PC-3 (cell line): ENCODE measurements at regions not wholly inside any gene's neighbourhood (a gene's known extent, or its start where the extent isn't known, plus 50 kb on each side); places are given as distances from the start of the nearest gene placed in this dataset.

ENCODE experiments used
- ATAC-seq: fragments of 200-7000 bp; cut with Tn5 transposase; 2 replicates; pipeline ENCODE4 v1.9.1; 2020; ENCODE audit warnings: mild to moderate bottlenecking, moderate library complexity
- BruUV-seq: library from RNA; stranded (reverse); fragments of 400-500 nt; replicated peaks from 2 replicates; lab custom pipeline; 2021; lab: Mats Ljungman, UMichigan
- CTCF ChIA-PET: fragments of 300-600 bp; sonication (Branson Sonifier 250); formaldehyde crosslinking; loops from one replicate; lab custom pipeline; 2022; ENCODE audit warnings: antibody characterized with exemption; lab: Charles Lee
- POLR2A ChIA-PET: fragments of 300-600 bp; sonication (Branson Sonifier 250); formaldehyde crosslinking; loops from one replicate; lab custom pipeline; 2022; ENCODE audit warnings: antibody characterized with exemption; ENCODE audit not compliant: unreplicated experiment; lab: Charles Lee
- DNase-seq: peaks from one replicate; pipeline ENCODE4 v3.0.0-alpha.2; 2015
- H2AFZ ChIP-seq: fragments of 300-600 bp; sonication (generic); 2 replicates; pipeline ENCODE4 v1.6.0; 2016; ENCODE audit warnings: antibody characterized with exemption, low read length
- H3F3A ChIP-seq: fragments of 300-600 bp; sonication (generic); one replicate; pipeline ENCODE4 v1.6.0; 2017; ENCODE audit warnings: antibody characterized with exemption, low read length, control low read depth, mild to moderate bottlenecking; ENCODE audit not compliant: unreplicated experiment
- H3K27ac ChIP-seq: fragments of 300-600 bp; sonication (generic); 2 replicates; pipeline ENCODE4 v1.5.1; 2016; ENCODE audit warnings: mild to moderate bottlenecking, low read length
- H3K27me3 ChIP-seq: fragments of 300-600 bp; sonication (generic); 2 replicates; pipeline ENCODE4 v1.6.1; 2016; ENCODE audit warnings: low read length, mixed read lengths
- H3K36me3 ChIP-seq: fragments of 300-600 bp; sonication (generic); 2 replicates; pipeline ENCODE4 v1.6.1; 2016; ENCODE audit warnings: low read depth, mixed run types, low read length, mixed read lengths
- H3K4me1 ChIP-seq: fragments of 300-600 bp; sonication (generic); 2 replicates; pipeline ENCODE4 v1.5.1; 2016; ENCODE audit warnings: low read length; ENCODE audit not compliant: insufficient read depth
- H3K4me2 ChIP-seq: fragments of 300-600 bp; sonication (generic); 2 replicates; pipeline ENCODE4 v1.6.0; 2016; ENCODE audit warnings: low read length
- H3K4me3 ChIP-seq: fragments of 300-600 bp; sonication (generic); 2 replicates; pipeline ENCODE4 v1.5.1; 2016; ENCODE audit warnings: mild to moderate bottlenecking, low read length, mixed read lengths
- H3K79me2 ChIP-seq: fragments of 300-600 bp; sonication (generic); 2 replicates; pipeline ENCODE4 v1.6.1; 2017; ENCODE audit warnings: low read length, mixed read lengths
- H3K9ac ChIP-seq: fragments of 300-600 bp; sonication (generic); 2 replicates; pipeline ENCODE4 v1.6.0; 2016; ENCODE audit warnings: mild to moderate bottlenecking, low read length
- H3K9me2 ChIP-seq: fragments of 300-600 bp; sonication (generic); replicated peaks from 2 replicates; pipeline ENCODE4 v1.6.1; 2016; ENCODE audit warnings: mixed run types, low read length, mixed read lengths
- H3K9me3 ChIP-seq: fragments of 300-600 bp; sonication (generic); 2 replicates; pipeline ENCODE4 v1.6.1; 2016; ENCODE audit warnings: low read length, mixed read lengths
- H4K20me1 ChIP-seq: fragments of 300-600 bp; sonication (generic); 2 replicates; pipeline ENCODE4 v1.6.1; 2016; ENCODE audit warnings: low read length, mixed read lengths
- CTCF ChIP-seq: fragments of 300-600 bp; sonication (generic); conservative IDR thresholded peaks from 2 replicates; pipeline ENCODE4 v1.5.1; 2017; ENCODE audit warnings: antibody characterized with exemption, low read depth, mild to moderate bottlenecking, low read length
- EZH2 ChIP-seq: fragments of 300-600 bp; sonication (generic); IDR thresholded peaks from one replicate; pipeline ENCODE4 v1.6.1; 2017; ENCODE audit warnings: antibody characterized with exemption, mild to moderate bottlenecking, low read length; ENCODE audit not compliant: unreplicated experiment
- EZH2phosphoT487 ChIP-seq: fragments of 300-600 bp; sonication (generic); IDR thresholded peaks from 2 replicates; pipeline ENCODE4 v1.6.1; 2018; ENCODE audit warnings: mild to moderate bottlenecking, antibody characterized with exemption, low read length, borderline replicate concordance
- intact Hi-C: fragments of 100-400 bp; cut with micrococcal nuclease; formaldehyde crosslinking; loops from 2 replicates; pipeline ENCODE4 v1.9.0; 2023

- no peaks in the 10 kb centered on the region for H3F3A ChIP-seq
- ATAC-seq (no peak), DNase-seq (no peak)
- H3K4me3 ChIP-seq: no peak overlapping the region
- no peaks in the 10 kb centered on the region for H3K79me2 ChIP-seq
- no peaks in the 10 kb centered on the region for H3K4me1 ChIP-seq
- no peak overlapping the region for H3K9ac ChIP-seq
- H3K36me3 ChIP-seq: no peaks in the 10 kb centered on the region
- no peak overlapping the region for H2AFZ ChIP-seq
- POLR2A ChIA-PET: no interaction called here
- BruUV-seq: no TSS peak
- intact Hi-C loops: no loop called here
- H3K27ac ChIP-seq: no peak overlapping the region
- peaks cover 65% of the 10 kb centered on the region for H3K27me3 ChIP-seq
- CTCF ChIA-PET: no interaction called here
- no peaks in the 10 kb centered on the region for H3K9me2 ChIP-seq
- no peaks in the 10 kb centered on the region for H4K20me1 ChIP-seq
- no peak overlapping the region for H3K4me2 ChIP-seq
- TF ChIP-seq EZH2: no peak
- TF ChIP-seq EZH2phosphoT487: no peak
- no peak for TF ChIP-seq CTCF
- no peaks in the 10 kb centered on the region for H3K9me3 ChIP-seq
These were observed 473.9 kb downstream of the HS3ST3B1 start for GRCh38 chr17:14774774-14775173.

DNA sequence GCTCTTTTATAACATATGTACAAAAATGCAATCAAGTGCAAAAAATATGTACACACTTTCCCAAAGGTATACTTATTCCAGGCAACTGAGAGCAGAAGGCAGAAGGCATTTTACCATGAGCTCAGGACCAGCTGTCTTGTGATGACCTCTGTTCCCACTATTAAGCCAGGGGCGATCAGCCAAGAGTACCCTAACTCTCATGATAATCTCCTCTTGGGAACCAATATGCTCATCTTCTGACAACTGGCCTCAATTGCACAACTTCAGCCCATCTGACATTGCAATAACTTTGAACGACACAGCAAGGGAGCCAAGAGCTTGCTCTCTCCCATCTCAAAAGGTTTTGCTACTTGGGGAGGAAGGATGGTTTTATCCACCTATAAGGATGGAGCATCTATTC is 471.9 kb downstream of the HS3ST3B1 start:
- ATAC-seq: no peak
- Histone ChIP-seq H3K4me3 (no peak overlapping the region), H3K79me2 (no peaks in the 10 kb centered on the region), H3K27ac (no peak overlapping the region), H3K9me3 (no peaks in the 10 kb centered on the region), H3K36me3 (no peaks in the 10 kb centered on the region), H3K9me2 (no peaks in the 10 kb centered on the region), H2AFZ (no peak overlapping the region), H4K20me1 (no peaks in the 10 kb centered on the region), H3K4me1 (no peaks in the 10 kb centered on the region), H3F3A (no peaks in the 10 kb centered on the region), H3K9ac (no peak overlapping the region), H3K4me2 (no peak overlapping the region), H3K27me3 (peaks cover 53% of the 10 kb centered on the region)
- DNase-seq: no peak
- TF ChIP-seq EZH2phosphoT487 (no peak), CTCF (no peak), EZH2 (no peak)
- CTCF ChIA-PET: no interaction called here
- POLR2A ChIA-PET: no interaction called here
- BruUV-seq: no TSS peak
- intact Hi-C loops: no loop called here

- Histone ChIP-seq H3K36me3 (no peaks in the 10 kb centered on the region), H2AFZ (no peak overlapping the region), H3K4me2 (no peak overlapping the region), H3F3A (no peaks in the 10 kb centered on the region), H3K27ac (no peak overlapping the region), H3K4me3 (no peak overlapping the region), H3K27me3 (peaks cover 53% of the 10 kb centered on the region), H3K9me2 (no peaks in the 10 kb centered on the region), H3K9ac (no peak overlapping the region), H3K9me3 (no peaks in the 10 kb centered on the region), H3K4me1 (no peaks in the 10 kb centered on the region), H4K20me1 (no peaks in the 10 kb centered on the region), H3K79me2 (no peaks in the 10 kb centered on the region)
- no TSS peak for BruUV-seq
- intact Hi-C loops: no loop called here
- POLR2A ChIA-PET: no interaction called here
- CTCF ChIA-PET: no interaction called here
- ATAC-seq: no peak
- TF ChIP-seq EZH2phosphoT487 (no peak), CTCF (no peak), EZH2 (no peak)
- DNase-seq: no peak
These were observed 470.7 kb downstream of the HS3ST3B1 start for GRCh38 chr17:14771543-14771942.
